ENCODE measurements at regions not wholly inside any gene's neighbourhood (a gene's known extent, or its start where the extent isn't known, plus 50 kb on each side); places are given as distances from the start of the nearest gene placed in this dataset.

- TF ChIP-seq CTCF (IDR thresholded peaks at IDR 0.05), result no peak
- TF ChIP-seq POLR2A (IDR thresholded peaks at IDR 0.05), result no peak
- no peak for TF ChIP-seq POLR2AphosphoS5 (IDR thresholded peaks at IDR 0.05)
Measured at GRCh38 chr3:40876009-40876408, 323.3 kb upstream of the CTNNB1 start.

Measured in breast epithelium (tissue), 3 donors.